ENCODE measurements at regions not wholly inside any gene's neighbourhood (a gene's known extent, or its start where the extent isn't known, plus 50 kb on each side); places are given as distances from the start of the nearest gene placed in this dataset.

GRCh38 chr13:63607153-63607552 lies 2191.5 kb upstream of the PCDH20 start:
- ATAC-seq (ENCODE audit: poor library complexity) (no peak), DNase-seq (no peak)
- H3K4me1 Mint-ChIP-seq (ENCODE audit: low read depth), result no peaks in the 10 kb centered on the region
- H3K27ac Mint-ChIP-seq, result no peak overlapping the region
- Histone ChIP-seq H3K36me3 (ENCODE audit: insufficient read depth, low read length) (no peaks in the 10 kb centered on the region), H3K27me3 (ENCODE audit: control insufficient read depth in 1 of 2, insufficient read depth in 2 of 2, low read length in 2 of 2) (no peaks in the 10 kb centered on the region), H3K9me3 (ENCODE audit: control insufficient read depth in 1 of 2, insufficient read depth in 1 of 2, low read length in 2 of 2) (peaks cover 4 to 10% of the 10 kb centered on the region in 2 experiments), H3K4me1 (ENCODE audit: insufficient read depth, low read length) (no peaks in the 10 kb centered on the region), H3K27ac (ENCODE audit: low read depth in 1 of 2, low read length in 2 of 2) (no peak overlapping the region), H3K4me3 (ENCODE audit: low read length) (no peak overlapping the region)
- no peaks in the 10 kb centered on the region for H3K27me3 Mint-ChIP-seq
- H3K36me3 Mint-ChIP-seq (ENCODE audit: low read depth), result no peaks in the 10 kb centered on the region
- ChIA-PET CTCF (no interaction called here), POLR2A (no interaction called here)
- H3K4me3 Mint-ChIP-seq, result no peak overlapping the region
- intact Hi-C loops (cut with DNase I, micrococcal nuclease), result no loop called here
- TF ChIP-seq CTCF (IDR thresholded peaks at IDR 0.05), result no peak
- H3K9me3 Mint-ChIP-seq, result peaks cover 8% of the 10 kb centered on the region

GRCh38 chr13:63605962-63606361 lies 2190.3 kb upstream of the PCDH20 start:
- POLR2A ChIA-PET, result no interaction called here
- intact Hi-C loops (cut with DNase I, micrococcal nuclease), result no loop called here
- H3K4me1 ChIP-seq (ENCODE audit: insufficient read depth, low read length), result no peaks in the 10 kb centered on the region
- CTCF ChIA-PET, result no interaction called here
- H3K4me3 ChIP-seq (ENCODE audit: low read length), result no peak overlapping the region
- ATAC-seq (ENCODE audit: poor library complexity), result no peak
- no peaks in the 10 kb centered on the region for H3K36me3 Mint-ChIP-seq (ENCODE audit: low read depth)
- H3K36me3 ChIP-seq (ENCODE audit: insufficient read depth, low read length), result no peaks in the 10 kb centered on the region
- peaks cover 8% of the 10 kb centered on the region for H3K9me3 Mint-ChIP-seq
- no peak overlapping the region for H3K4me3 Mint-ChIP-seq
- TF ChIP-seq CTCF (IDR thresholded peaks at IDR 0.05), result no peak
- no peak overlapping the region for H3K27ac ChIP-seq (ENCODE audit: low read depth in 1 of 2, low read length in 2 of 2)
- DNase-seq, result no peak
- H3K9me3 ChIP-seq (ENCODE audit: control insufficient read depth in 1 of 2, insufficient read depth in 1 of 2, low read length in 2 of 2), result peaks cover 4 to 10% of the 10 kb centered on the region in 2 experiments
- H3K27ac Mint-ChIP-seq, result no peak overlapping the region
- no peaks in the 10 kb centered on the region for H3K27me3 ChIP-seq (ENCODE audit: control insufficient read depth in 1 of 2, insufficient read depth in 2 of 2, low read length in 2 of 2)
- no peaks in the 10 kb centered on the region for H3K27me3 Mint-ChIP-seq
- no peaks in the 10 kb centered on the region for H3K4me1 Mint-ChIP-seq (ENCODE audit: low read depth)

GRCh38 chr13:63605403-63605802 lies 2189.8 kb upstream of the PCDH20 start:
- ChIA-PET CTCF (no interaction called here), POLR2A (no interaction called here)
- no peak for DNase-seq
- H3K27ac ChIP-seq (ENCODE audit: low read depth in 1 of 2, low read length in 2 of 2), result no peak overlapping the region
- H3K27ac Mint-ChIP-seq, result no peak overlapping the region
- intact Hi-C loops (cut with DNase I, micrococcal nuclease), result no loop called here
- no peak for ATAC-seq (ENCODE audit: poor library complexity)
- H3K27me3 ChIP-seq (ENCODE audit: control insufficient read depth in 1 of 2, insufficient read depth in 2 of 2, low read length in 2 of 2), result no peaks in the 10 kb centered on the region
- H3K4me3 Mint-ChIP-seq, result no peak overlapping the region
- no peak for TF ChIP-seq CTCF (IDR thresholded peaks at IDR 0.05)
- no peaks in the 10 kb centered on the region for H3K4me1 ChIP-seq (ENCODE audit: insufficient read depth, low read length)
- H3K9me3 ChIP-seq (ENCODE audit: control insufficient read depth in 1 of 2, insufficient read depth in 1 of 2, low read length in 2 of 2), result peaks cover 4 to 10% of the 10 kb centered on the region in 2 experiments
- H3K4me3 ChIP-seq (ENCODE audit: low read length), result no peak overlapping the region
- no peaks in the 10 kb centered on the region for H3K4me1 Mint-ChIP-seq (ENCODE audit: low read depth)
- no peaks in the 10 kb centered on the region for H3K36me3 Mint-ChIP-seq (ENCODE audit: low read depth)
- peaks cover 6% of the 10 kb centered on the region for H3K9me3 Mint-ChIP-seq
- H3K27me3 Mint-ChIP-seq, result no peaks in the 10 kb centered on the region
- no peaks in the 10 kb centered on the region for H3K36me3 ChIP-seq (ENCODE audit: insufficient read depth, low read length)
